Neural cell (in vitro differentiated cells): ENCODE measurements at regions not wholly inside any gene's neighbourhood (a gene's known extent, or its start where the extent isn't known, plus 50 kb on each side); places are given as distances from the start of the nearest gene placed in this dataset.

Experiments used
- H2AFZ ChIP-seq: fragments of 200-600, 300-800 bp; sonication (generic), shearing (Covaris generic); 2 replicates; pipeline ENCODE4 v1.6.0; 2014; ENCODE audit warnings: low read depth, mild to moderate bottlenecking, antibody characterized with exemption, low read length, moderate library complexity
- H3F3A ChIP-seq: fragments of 200-600 bp; shearing (Covaris generic); 2 replicates; pipeline ENCODE4 v1.6.1; 2016; ENCODE audit warnings: mild to moderate bottlenecking, moderate library complexity, mixed read lengths, antibody characterized with exemption, low read length; ENCODE audit not compliant: insufficient read depth, poor library complexity, severe bottlenecking
- H3K27ac ChIP-seq: fragments of 200-600, 300-800 bp; sonication (generic), shearing (Covaris generic); 2 replicates; pipeline ENCODE4 v1.5.1; 2014; ENCODE audit warnings: mild to moderate bottlenecking, low read length, moderate library complexity
- H3K27me3 ChIP-seq: fragments of 300-800, 200-600 bp; sonication (generic), shearing (Covaris generic); 2 replicates; pipeline ENCODE4 v1.6.0; 2014; ENCODE audit warnings: mild to moderate bottlenecking, low read depth, low read length, moderate library complexity; ENCODE audit not compliant: insufficient read depth
- H3K36me3 ChIP-seq: fragments of 300-800, 200-600 bp; sonication (generic), shearing (Covaris generic); 2 replicates; pipeline ENCODE4 v1.5.1; 2014; ENCODE audit warnings: mild to moderate bottlenecking, antibody characterized with exemption, low read length, moderate library complexity; ENCODE audit not compliant: insufficient read depth
- H3K4me2 ChIP-seq: fragments of 300-800, 200-600 bp; sonication (generic), shearing (Covaris generic); 2 replicates; pipeline ENCODE4 v1.6.0; 2014; ENCODE audit warnings: mild to moderate bottlenecking, low read length
- H3K4me3 ChIP-seq: fragments of 300-800, 200-600 bp; sonication (generic), shearing (Covaris generic); 2 replicates; pipeline ENCODE4 v1.5.1; 2014; ENCODE audit warnings: mild to moderate bottlenecking, low read length, moderate library complexity
- H3K79me2 ChIP-seq: fragments of 200-600 bp; shearing (Covaris generic); replicated peaks from 2 replicates; pipeline ENCODE4 v1.6.0; 2014; ENCODE audit warnings: mild to moderate bottlenecking, low read length, moderate library complexity; ENCODE audit not compliant: insufficient read depth
- H3K9ac ChIP-seq: fragments of 300-800, 200-600 bp; sonication (generic), shearing (Covaris generic); 2 replicates; pipeline ENCODE4 v1.6.1; 2016; ENCODE audit warnings: mild to moderate bottlenecking, low read length, mixed read lengths
- H3K9me2 ChIP-seq: fragments of 200-600 bp; shearing (Covaris generic); 2 replicates; pipeline ENCODE4 v1.6.1; 2016; ENCODE audit warnings: mild to moderate bottlenecking, low read length, mixed read lengths; ENCODE audit not compliant: insufficient read depth
- H3K9me3 ChIP-seq: fragments of 200-600, 300-800 bp; sonication (generic), shearing (Covaris generic); 2 replicates; pipeline ENCODE4 v1.6.1; 2016; ENCODE audit warnings: mild to moderate bottlenecking, mixed run types, low read length, moderate library complexity, mixed read lengths
- H4K20me1 ChIP-seq: fragments of 200-600 bp; shearing (Covaris generic); 2 replicates; pipeline ENCODE4 v1.6.1; 2016; ENCODE audit warnings: mild to moderate bottlenecking, mixed run types; ENCODE audit not compliant: insufficient read depth
- EP300 ChIP-seq: fragments of 450-650 bp; conservative IDR thresholded peaks from 2 replicates; pipeline ENCODE4 v1.6.1; 2014; ENCODE audit warnings: antibody characterized with exemption, mild to moderate bottlenecking, moderate library complexity; ENCODE audit not compliant: poor library complexity, severe bottlenecking
- EZH2 ChIP-seq: fragments of 200-600, 300-800 bp; shearing (Covaris generic), sonication (generic); IDR thresholded peaks from 2 replicates; pipeline ENCODE4 v1.6.1; 2014; ENCODE audit warnings: antibody characterized with exemption, low read length, borderline replicate concordance, mild to moderate bottlenecking; ENCODE audit not compliant: insufficient read depth, poor library complexity, severe bottlenecking
- MXI1 ChIP-seq: fragments of 450-650 bp; conservative IDR thresholded peaks from 2 replicates; pipeline ENCODE4 v1.6.1; 2014; ENCODE audit warnings: antibody characterized with exemption, mild to moderate bottlenecking; ENCODE audit not compliant: poor library complexity, severe bottlenecking
- POLR2AphosphoS5 ChIP-seq: IDR thresholded peaks from 2 replicates; pipeline ENCODE4 v1.6.1; 2012
- RAD21 ChIP-seq: fragments of 450-650 bp; conservative IDR thresholded peaks from 2 replicates; pipeline ENCODE4 v1.6.1; 2014; ENCODE audit warnings: antibody characterized with exemption, mild to moderate bottlenecking, moderate library complexity
- SMC3 ChIP-seq: fragments of 450-650 bp; conservative IDR thresholded peaks from 2 replicates; pipeline ENCODE4 v1.6.1; 2014; ENCODE audit warnings: antibody characterized with exemption, mild to moderate bottlenecking, moderate library complexity; ENCODE audit not compliant: poor library complexity
- TAF1 ChIP-seq: IDR thresholded peaks from 2 replicates; pipeline ENCODE4 v1.6.1; 2012; ENCODE audit warnings: low read depth
- TF ChIP-seq, protein P1 (sequence below): fragments of 450-650 bp; IDR thresholded peaks from 2 replicates; pipeline ENCODE4 v1.5.1; 2014; ENCODE audit warnings: antibody characterized with exemption, mild to moderate bottlenecking, moderate library complexity; ENCODE audit not compliant: poor library complexity, severe bottlenecking
- TF ChIP-seq, protein P2 (sequence below): IDR thresholded peaks from 2 replicates; pipeline ENCODE4 v1.6.1; 2012; ENCODE audit warnings: borderline replicate concordance

DNA sequence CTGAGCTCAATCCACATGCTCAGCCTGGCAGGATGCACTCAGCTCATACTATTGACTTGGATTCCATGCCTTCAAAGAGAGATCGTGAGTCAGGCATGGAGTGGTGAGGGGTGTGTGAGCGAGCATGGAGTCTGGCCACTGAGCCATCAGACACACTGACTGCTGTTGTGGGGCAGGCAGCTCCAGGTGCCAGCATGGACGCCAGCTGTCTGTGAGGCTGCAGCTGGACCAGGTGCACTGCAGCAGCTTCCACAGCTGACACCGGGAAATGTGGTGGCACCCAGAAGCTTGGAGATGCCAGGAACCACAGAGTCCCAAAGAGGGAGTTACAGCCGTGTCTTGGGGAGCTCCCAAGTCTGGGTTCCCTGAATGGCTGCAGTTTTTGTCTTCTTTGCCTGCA lies 1026.4 kb upstream of the ADGRL3 start:
- Histone ChIP-seq H3K36me3 (no peaks in the 10 kb centered on the region), H3K9me3 (no peaks in the 10 kb centered on the region), H3K79me2 (no peaks in the 10 kb centered on the region), H3K9me2 (no peaks in the 10 kb centered on the region), H3K9ac (no peak overlapping the region), H3K27me3 (no peaks in the 10 kb centered on the region), H2AFZ (no peak overlapping the region), H3K27ac (no peak overlapping the region), H4K20me1 (no peaks in the 10 kb centered on the region), H3F3A (no peaks in the 10 kb centered on the region), H3K4me2 (no peak overlapping the region), H3K4me3 (no peak overlapping the region)
- TF ChIP-seq, protein P1, sequence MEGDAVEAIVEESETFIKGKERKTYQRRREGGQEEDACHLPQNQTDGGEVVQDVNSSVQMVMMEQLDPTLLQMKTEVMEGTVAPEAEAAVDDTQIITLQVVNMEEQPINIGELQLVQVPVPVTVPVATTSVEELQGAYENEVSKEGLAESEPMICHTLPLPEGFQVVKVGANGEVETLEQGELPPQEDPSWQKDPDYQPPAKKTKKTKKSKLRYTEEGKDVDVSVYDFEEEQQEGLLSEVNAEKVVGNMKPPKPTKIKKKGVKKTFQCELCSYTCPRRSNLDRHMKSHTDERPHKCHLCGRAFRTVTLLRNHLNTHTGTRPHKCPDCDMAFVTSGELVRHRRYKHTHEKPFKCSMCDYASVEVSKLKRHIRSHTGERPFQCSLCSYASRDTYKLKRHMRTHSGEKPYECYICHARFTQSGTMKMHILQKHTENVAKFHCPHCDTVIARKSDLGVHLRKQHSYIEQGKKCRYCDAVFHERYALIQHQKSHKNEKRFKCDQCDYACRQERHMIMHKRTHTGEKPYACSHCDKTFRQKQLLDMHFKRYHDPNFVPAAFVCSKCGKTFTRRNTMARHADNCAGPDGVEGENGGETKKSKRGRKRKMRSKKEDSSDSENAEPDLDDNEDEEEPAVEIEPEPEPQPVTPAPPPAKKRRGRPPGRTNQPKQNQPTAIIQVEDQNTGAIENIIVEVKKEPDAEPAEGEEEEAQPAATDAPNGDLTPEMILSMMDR: no peak
- TF ChIP-seq, protein P2, sequence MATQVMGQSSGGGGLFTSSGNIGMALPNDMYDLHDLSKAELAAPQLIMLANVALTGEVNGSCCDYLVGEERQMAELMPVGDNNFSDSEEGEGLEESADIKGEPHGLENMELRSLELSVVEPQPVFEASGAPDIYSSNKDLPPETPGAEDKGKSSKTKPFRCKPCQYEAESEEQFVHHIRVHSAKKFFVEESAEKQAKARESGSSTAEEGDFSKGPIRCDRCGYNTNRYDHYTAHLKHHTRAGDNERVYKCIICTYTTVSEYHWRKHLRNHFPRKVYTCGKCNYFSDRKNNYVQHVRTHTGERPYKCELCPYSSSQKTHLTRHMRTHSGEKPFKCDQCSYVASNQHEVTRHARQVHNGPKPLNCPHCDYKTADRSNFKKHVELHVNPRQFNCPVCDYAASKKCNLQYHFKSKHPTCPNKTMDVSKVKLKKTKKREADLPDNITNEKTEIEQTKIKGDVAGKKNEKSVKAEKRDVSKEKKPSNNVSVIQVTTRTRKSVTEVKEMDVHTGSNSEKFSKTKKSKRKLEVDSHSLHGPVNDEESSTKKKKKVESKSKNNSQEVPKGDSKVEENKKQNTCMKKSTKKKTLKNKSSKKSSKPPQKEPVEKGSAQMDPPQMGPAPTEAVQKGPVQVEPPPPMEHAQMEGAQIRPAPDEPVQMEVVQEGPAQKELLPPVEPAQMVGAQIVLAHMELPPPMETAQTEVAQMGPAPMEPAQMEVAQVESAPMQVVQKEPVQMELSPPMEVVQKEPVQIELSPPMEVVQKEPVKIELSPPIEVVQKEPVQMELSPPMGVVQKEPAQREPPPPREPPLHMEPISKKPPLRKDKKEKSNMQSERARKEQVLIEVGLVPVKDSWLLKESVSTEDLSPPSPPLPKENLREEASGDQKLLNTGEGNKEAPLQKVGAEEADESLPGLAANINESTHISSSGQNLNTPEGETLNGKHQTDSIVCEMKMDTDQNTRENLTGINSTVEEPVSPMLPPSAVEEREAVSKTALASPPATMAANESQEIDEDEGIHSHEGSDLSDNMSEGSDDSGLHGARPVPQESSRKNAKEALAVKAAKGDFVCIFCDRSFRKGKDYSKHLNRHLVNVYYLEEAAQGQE: no peak
- TF ChIP-seq SMC3 (no peak), EZH2 (no peak), MXI1 (no peak), EP300 (no peak), TAF1 (no peak), RAD21 (no peak), POLR2AphosphoS5 (no peak)

DNA sequence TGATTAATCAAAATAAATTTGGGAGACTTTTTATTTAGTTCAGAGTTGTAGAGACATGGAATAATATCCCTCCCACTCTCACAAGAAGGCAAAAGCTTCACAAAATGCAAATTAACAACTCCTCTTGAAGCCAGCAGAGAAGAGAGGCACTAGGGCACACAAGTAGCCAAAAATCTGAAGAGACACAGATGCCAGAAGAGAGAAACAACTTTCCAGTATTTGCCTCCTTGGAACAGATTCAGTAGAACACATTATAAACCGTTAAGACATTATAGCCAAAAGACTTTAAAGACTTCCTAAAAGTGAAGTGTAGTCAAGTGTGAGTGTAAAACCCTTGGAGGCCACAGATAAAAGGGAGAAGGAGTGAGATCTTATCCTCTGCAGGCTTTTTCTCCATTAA lies 1024.9 kb upstream of the ADGRL3 start:
- H3K79me2 ChIP-seq: no peaks in the 10 kb centered on the region
- H4K20me1 ChIP-seq: no peaks in the 10 kb centered on the region
- no peaks in the 10 kb centered on the region for H3F3A ChIP-seq
- no peak overlapping the region for H3K9ac ChIP-seq
- no peak overlapping the region for H3K4me2 ChIP-seq
- no peaks in the 10 kb centered on the region for H3K9me3 ChIP-seq
- H3K4me3 ChIP-seq: no peak overlapping the region
- no peak overlapping the region for H3K27ac ChIP-seq
- no peaks in the 10 kb centered on the region for H3K9me2 ChIP-seq
- TF ChIP-seq, protein P2: no peak
- no peak for TF ChIP-seq TAF1
- no peak for TF ChIP-seq EZH2
- TF ChIP-seq RAD21: no peak
- TF ChIP-seq EP300: no peak
- TF ChIP-seq SMC3: no peak
- no peak for TF ChIP-seq POLR2AphosphoS5
- TF ChIP-seq MXI1: no peak
- TF ChIP-seq, protein P1: no peak
- no peak overlapping the region for H2AFZ ChIP-seq
- H3K27me3 ChIP-seq: no peaks in the 10 kb centered on the region
- H3K36me3 ChIP-seq: no peaks in the 10 kb centered on the region
